ENCODE measurements at regions not wholly inside any gene's neighbourhood (a gene's known extent, or its start where the extent isn't known, plus 50 kb on each side); places are given as distances from the start of the nearest gene placed in this dataset.

DNA sequence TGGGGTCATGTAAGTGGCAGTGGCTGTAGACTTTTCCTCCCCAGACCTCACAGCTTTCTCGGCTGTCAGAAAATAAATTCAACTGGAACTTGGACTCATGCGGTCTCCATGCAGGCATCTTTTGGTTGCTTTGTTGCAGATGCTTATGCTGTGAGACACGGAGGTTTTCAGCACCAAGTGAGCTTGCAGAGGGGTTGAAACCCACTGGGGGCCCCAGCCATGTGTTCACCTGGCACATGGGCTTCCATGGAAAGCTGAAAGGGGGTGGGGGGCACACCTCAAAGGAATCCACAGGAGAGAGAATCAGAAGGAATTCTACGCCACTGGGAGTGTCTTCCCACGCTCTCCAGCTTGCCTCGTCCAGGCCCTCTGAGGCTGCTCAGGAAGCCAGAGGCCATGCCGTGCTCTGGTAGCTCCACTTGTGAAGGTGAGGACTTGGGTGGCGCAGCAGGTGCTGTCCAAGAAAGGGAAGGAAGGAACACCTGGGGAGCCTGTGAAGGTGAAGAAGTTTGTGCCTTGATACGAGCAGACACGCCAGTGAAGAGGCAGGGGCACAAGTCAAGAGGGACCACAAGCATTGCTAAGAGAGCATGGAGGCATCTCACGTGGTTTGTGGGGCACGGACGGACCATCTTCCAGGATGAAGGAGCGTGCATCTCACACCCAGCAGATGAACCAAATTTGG is 134.3 kb upstream of the PMEPA1 start:
- H3F3A ChIP-seq (ENCODE audit: insufficient read depth), result no peaks in the 10 kb centered on the region
- no peaks in the 10 kb centered on the region for H3K27me3 ChIP-seq (ENCODE audit: low read length)
- no peak for TF ChIP-seq EZH2phosphoT487 (conservative IDR thresholded peaks at IDR 0.05; ENCODE audit: low read length)
- TF ChIP-seq, protein P1, sequence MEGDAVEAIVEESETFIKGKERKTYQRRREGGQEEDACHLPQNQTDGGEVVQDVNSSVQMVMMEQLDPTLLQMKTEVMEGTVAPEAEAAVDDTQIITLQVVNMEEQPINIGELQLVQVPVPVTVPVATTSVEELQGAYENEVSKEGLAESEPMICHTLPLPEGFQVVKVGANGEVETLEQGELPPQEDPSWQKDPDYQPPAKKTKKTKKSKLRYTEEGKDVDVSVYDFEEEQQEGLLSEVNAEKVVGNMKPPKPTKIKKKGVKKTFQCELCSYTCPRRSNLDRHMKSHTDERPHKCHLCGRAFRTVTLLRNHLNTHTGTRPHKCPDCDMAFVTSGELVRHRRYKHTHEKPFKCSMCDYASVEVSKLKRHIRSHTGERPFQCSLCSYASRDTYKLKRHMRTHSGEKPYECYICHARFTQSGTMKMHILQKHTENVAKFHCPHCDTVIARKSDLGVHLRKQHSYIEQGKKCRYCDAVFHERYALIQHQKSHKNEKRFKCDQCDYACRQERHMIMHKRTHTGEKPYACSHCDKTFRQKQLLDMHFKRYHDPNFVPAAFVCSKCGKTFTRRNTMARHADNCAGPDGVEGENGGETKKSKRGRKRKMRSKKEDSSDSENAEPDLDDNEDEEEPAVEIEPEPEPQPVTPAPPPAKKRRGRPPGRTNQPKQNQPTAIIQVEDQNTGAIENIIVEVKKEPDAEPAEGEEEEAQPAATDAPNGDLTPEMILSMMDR (IDR thresholded peaks at IDR 0.05; ENCODE audit: insufficient read depth, low read length, poor library complexity, severe bottlenecking), result no peak
- no peak overlapping the region for H3K4me2 ChIP-seq (ENCODE audit: low read depth, low read length, poor library complexity, severe bottlenecking)
- no peaks in the 10 kb centered on the region for H3K9me2 ChIP-seq (replicated peaks; ENCODE audit: insufficient read depth, low read length)
- no peak overlapping the region for H3K27ac ChIP-seq (ENCODE audit: low read depth, low read length)
- H3K79me2 ChIP-seq (ENCODE audit: insufficient read depth, low read length), result no peaks in the 10 kb centered on the region
- H3K36me3 ChIP-seq (ENCODE audit: low read length), result no peaks in the 10 kb centered on the region
- H4K20me1 ChIP-seq (ENCODE audit: low read depth, low read length), result no peaks in the 10 kb centered on the region
- no peak overlapping the region for H3K9ac ChIP-seq (ENCODE audit: low read length)
- no peak overlapping the region for H3K4me3 ChIP-seq (ENCODE audit: insufficient read depth, low read length, poor library complexity, severe bottlenecking)
- no peaks in the 10 kb centered on the region for H3K9me3 ChIP-seq (ENCODE audit: insufficient read depth, low read length)
- no peak overlapping the region for H2AFZ ChIP-seq (ENCODE audit: low read depth, low read length, severe bottlenecking)

DNA sequence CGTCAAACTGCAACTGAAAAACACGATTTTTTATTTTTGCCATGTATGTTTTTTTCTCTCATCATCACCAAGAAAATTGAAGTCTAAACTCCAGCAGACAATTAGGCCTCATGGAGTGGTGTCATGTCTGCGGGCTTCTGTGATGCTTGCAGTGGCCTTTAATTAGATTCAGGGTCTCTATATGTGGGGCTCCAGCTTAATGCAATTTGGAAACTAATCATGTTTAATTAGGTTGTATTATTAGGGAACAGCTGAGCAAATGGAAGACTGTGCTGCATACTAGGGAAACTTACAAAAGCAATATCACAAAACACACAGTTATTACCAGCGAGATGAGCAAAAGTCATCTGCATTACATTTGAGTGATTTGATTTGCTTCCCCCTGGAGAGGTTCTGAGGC is 132.9 kb upstream of the PMEPA1 start:
- Histone ChIP-seq H3K4me3 (ENCODE audit: insufficient read depth, low read length, poor library complexity, severe bottlenecking) (no peak overlapping the region), H3K79me2 (ENCODE audit: insufficient read depth, low read length) (no peaks in the 10 kb centered on the region), H3F3A (ENCODE audit: insufficient read depth) (no peaks in the 10 kb centered on the region), H3K9me2 (replicated peaks; ENCODE audit: insufficient read depth, low read length) (no peaks in the 10 kb centered on the region), H3K27me3 (ENCODE audit: low read length) (no peaks in the 10 kb centered on the region), H3K9me3 (ENCODE audit: insufficient read depth, low read length) (no peaks in the 10 kb centered on the region), H4K20me1 (ENCODE audit: low read depth, low read length) (no peaks in the 10 kb centered on the region), H3K4me2 (ENCODE audit: low read depth, low read length, poor library complexity, severe bottlenecking) (no peak overlapping the region), H2AFZ (ENCODE audit: low read depth, low read length, severe bottlenecking) (no peak overlapping the region), H3K36me3 (ENCODE audit: low read length) (no peaks in the 10 kb centered on the region), H3K9ac (ENCODE audit: low read length) (no peak overlapping the region), H3K27ac (ENCODE audit: low read depth, low read length) (no peak overlapping the region)
- TF ChIP-seq EZH2phosphoT487 (conservative IDR thresholded peaks at IDR 0.05; ENCODE audit: low read length), result no peak
- TF ChIP-seq, protein P1 (IDR thresholded peaks at IDR 0.05; ENCODE audit: insufficient read depth, low read length, poor library complexity, severe bottlenecking), result no peak

DNA sequence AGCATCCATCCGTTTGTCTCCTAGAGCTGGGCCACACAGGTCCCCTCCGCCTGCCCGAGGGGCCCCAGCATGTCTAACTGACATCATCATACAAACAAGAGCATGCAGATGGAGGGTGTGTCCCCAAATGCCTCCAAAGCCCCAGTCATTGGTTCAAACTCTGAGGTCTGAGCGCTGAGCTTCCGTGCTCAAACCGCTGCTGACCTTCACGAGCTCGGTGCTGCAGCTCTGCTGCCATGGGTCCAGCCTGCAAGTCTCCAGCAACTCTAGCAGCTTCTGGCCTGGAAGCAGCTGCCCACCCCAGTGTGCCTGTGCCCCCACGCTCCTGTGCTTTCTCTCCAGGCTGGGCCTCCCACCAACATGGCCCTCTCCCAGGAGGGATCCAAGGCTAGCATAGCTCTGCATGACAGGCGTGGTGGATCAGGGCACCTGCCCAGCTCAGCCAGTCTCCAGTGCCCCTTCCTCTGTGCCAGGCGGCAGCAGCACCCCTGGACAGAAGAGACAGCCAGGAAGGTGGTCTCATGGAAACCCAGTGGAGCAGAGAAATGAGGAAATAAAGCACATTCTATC is 131.6 kb upstream of the PMEPA1 start:
- no peaks in the 10 kb centered on the region for H3K36me3 ChIP-seq (ENCODE audit: low read length)
- H3K4me3 ChIP-seq (ENCODE audit: insufficient read depth, low read length, poor library complexity, severe bottlenecking), result no peak overlapping the region
- H3K4me2 ChIP-seq (ENCODE audit: low read depth, low read length, poor library complexity, severe bottlenecking), result no peak overlapping the region
- no peaks in the 10 kb centered on the region for H3K9me2 ChIP-seq (replicated peaks; ENCODE audit: insufficient read depth, low read length)
- H3K9me3 ChIP-seq (ENCODE audit: insufficient read depth, low read length), result no peaks in the 10 kb centered on the region
- no peak overlapping the region for H3K27ac ChIP-seq (ENCODE audit: low read depth, low read length)
- no peaks in the 10 kb centered on the region for H3K79me2 ChIP-seq (ENCODE audit: insufficient read depth, low read length)
- TF ChIP-seq EZH2phosphoT487 (conservative IDR thresholded peaks at IDR 0.05; ENCODE audit: low read length), result no peak
- TF ChIP-seq, protein P1 (IDR thresholded peaks at IDR 0.05; ENCODE audit: insufficient read depth, low read length, poor library complexity, severe bottlenecking), result no peak
- H3K27me3 ChIP-seq (ENCODE audit: low read length), result no peaks in the 10 kb centered on the region
- no peak overlapping the region for H3K9ac ChIP-seq (ENCODE audit: low read length)
- H2AFZ ChIP-seq (ENCODE audit: low read depth, low read length, severe bottlenecking), result no peak overlapping the region
- H4K20me1 ChIP-seq (ENCODE audit: low read depth, low read length), result no peaks in the 10 kb centered on the region
- H3F3A ChIP-seq (ENCODE audit: insufficient read depth), result no peaks in the 10 kb centered on the region
